DMS 273 (cell line): ENCODE measurements at regions not wholly inside any gene's neighbourhood (a gene's known extent, or its start where the extent isn't known, plus 50 kb on each side); places are given as distances from the start of the nearest gene placed in this dataset.
A peak's percentile ranks its signal among the peaks of the same experiment; 100 is the strongest.

ENCODE experiments used
- DNase-seq: peaks from one replicate; lab custom pipeline; 2025; ENCODE audit not compliant: unreplicated experiment; lab: John Stamatoyannopoulos, UW

- no peak for DNase-seq
Measured at GRCh38 chr1:91575909-91576519, 75.4 kb downstream of the CDC7 start.

- no peak for DNase-seq
Measured at GRCh38 chr1:91578320-91579109, 77.9 kb downstream of the CDC7 start.

GRCh38 chr1:91579658-91580228, 79.1 kb downstream of the CDC7 start:
- DNase-seq, result no peak

GRCh38 chr1:91582431-91582921, 81.8 kb downstream of the CDC7 start:
- DNase-seq, result peak; percentile 17

- peak; percentile 76 for DNase-seq
Measured at GRCh38 chr1:91583326-91583755, 82.7 kb downstream of the CDC7 start.

- no peak for DNase-seq
Measured at GRCh38 chr1:91584309-91584708, 83.7 kb downstream of the CDC7 start.

- no peak for DNase-seq
Measured at GRCh38 chr1:91584878-91585277, 84.2 kb downstream of the CDC7 start.

GRCh38 chr1:91585502-91585901, 84.9 kb downstream of the CDC7 start:
- no peak for DNase-seq

- no peak for DNase-seq
Measured at GRCh38 chr1:91585982-91586381, 85.3 kb downstream of the CDC7 start.

- no peak for DNase-seq
Measured at GRCh38 chr1:91589437-91589836, 88.8 kb downstream of the CDC7 start.

- DNase-seq, result no peak
Measured at GRCh38 chr1:91591175-91591974, 90.7 kb downstream of the CDC7 start.

GRCh38 chr1:91592716-91593477, 92.2 kb downstream of the CDC7 start:
- DNase-seq, result no peak

GRCh38 chr1:91594383-91595055, 93.9 kb downstream of the CDC7 start:
- no peak for DNase-seq

GRCh38 chr1:91596474-91596873, 95.8 kb downstream of the CDC7 start:
- DNase-seq, result no peak

- DNase-seq, result no peak
Measured at GRCh38 chr1:91597215-91597614, 96.6 kb downstream of the CDC7 start.

- no peak for DNase-seq
Measured at GRCh38 chr1:91600431-91601337, 100.0 kb downstream of the CDC7 start.

- no peak for DNase-seq
Measured at GRCh38 chr1:91601554-91602376, 101.1 kb downstream of the CDC7 start.

GRCh38 chr1:91603409-91603808, 102.8 kb downstream of the CDC7 start:
- peak; percentile 18 for DNase-seq
